HG02759 (cell line): ENCODE measurements at regions not wholly inside any gene's neighbourhood (a gene's known extent, or its start where the extent isn't known, plus 50 kb on each side); places are given as distances from the start of the nearest gene placed in this dataset.

ENCODE experiments used
- ATAC-seq: cut with Tn5 transposase; IDR thresholded peaks from one replicate; pipeline ENCODE4 v1.9.1; 2021; ENCODE audit warnings: mild to moderate bottlenecking, moderate library complexity; ENCODE audit not compliant: unreplicated experiment

DNA sequence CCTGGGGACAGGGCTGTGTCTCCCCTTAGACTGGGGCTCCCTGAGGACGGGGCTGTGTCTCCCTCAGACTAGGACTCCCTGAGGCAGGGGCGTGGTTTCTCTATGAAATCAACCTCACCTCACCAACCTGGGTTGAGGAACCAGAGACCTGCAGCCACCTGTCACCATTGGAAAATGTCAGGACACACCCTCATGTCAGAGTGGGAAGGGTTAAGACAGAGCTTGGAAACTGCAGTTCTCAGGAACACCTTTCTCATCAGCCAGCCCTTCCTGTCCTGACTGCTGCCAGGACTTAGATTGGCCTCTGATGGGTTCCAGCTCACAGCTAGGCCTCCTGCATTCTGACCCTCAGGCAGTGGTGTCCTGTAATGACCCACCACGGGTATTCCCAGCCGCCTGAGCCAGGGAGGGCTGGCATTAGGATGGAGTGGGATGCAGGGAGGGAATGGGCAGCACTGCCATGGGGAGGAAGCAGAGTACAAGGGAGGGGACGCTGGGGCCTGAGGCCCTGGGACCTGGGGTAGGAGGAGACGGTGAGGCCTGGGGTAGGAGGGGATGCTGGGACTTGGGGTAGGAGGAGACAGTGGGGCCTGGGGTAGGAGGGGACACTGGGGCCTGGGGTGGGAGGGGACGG lies 76.3 kb downstream of the MRPL14 start:
- no peak for ATAC-seq

DNA sequence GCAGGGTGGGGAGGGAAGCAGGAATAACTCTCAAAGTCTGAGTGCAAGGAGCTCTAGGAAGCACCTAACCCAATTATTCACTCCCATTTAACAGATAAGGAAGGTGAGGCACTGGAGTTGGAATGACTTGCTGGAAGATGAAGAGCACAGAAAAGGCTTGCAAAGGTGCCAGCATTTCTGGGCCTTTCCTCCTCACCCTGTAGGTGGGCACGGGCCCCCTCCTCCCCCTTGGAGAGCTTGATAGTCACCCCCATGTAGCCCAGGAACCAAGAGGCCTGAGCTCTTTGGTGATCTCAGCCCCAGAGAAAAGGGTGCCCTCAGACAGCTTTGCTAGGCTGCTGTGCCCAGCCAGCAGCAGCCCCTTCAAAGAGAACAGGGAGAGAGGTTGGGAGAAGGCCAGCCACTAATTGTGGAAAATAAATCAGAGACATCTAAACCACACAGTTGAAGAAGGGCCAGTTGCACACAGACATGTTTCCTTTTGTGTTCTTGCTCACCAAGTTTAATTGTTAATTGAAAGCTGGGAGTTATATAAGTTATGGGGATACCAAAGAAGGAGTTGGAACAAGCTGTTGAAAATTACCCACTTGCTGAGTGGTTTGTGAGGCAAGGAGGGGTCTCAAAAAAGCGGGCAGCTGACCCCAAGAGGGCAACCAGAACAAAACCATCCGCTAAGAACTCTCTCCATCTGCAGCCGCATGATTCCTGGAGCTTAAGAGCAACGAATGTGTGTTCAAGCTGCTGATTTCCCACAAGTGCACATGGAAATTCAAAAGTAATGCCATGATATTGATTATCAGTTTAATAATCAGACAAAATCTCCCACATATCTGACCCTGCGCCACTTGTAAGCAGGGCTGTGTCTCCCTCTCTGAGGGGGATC lies 77.0 kb downstream of the MRPL14 start:
- no peak for ATAC-seq

DNA sequence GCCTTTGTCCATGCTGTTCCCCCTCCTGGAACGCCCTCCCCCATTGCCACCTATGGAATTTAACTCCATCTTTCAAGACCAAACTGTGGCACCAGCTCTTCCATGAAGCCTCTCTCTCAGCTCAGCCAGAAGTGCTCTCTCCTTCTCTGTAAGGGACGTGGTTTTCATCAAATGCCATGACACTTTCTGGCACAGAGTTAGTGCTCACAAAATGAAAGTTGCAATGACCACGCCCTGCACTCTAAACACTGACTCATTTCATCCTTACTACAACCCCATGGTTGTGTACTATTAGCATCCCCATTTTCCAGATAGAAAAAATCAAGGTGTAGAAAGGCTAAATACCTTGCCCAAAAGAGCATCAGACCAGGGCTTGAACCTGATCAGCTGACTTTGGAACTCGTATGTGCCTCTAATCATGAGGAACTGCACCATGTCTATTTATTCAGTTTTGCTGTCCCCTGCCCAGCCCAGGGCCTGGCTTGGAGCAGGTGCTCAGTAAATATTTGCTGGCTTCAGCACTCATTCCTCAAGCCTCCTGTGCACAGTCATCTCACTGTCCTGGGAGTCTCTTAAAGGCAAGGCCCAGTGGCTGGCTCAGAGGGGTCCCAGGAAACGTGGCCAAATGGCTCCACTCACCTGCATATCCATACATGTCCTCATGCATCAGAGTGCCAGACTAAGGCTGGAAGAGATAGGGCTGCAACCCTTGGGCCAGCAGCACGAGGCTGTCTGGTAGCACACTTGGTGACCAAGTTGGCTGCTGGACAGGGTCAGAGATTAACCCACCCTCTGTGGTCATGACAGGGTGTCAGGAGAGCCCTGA lies 77.9 kb downstream of the MRPL14 start:
- ATAC-seq: no peak

DNA sequence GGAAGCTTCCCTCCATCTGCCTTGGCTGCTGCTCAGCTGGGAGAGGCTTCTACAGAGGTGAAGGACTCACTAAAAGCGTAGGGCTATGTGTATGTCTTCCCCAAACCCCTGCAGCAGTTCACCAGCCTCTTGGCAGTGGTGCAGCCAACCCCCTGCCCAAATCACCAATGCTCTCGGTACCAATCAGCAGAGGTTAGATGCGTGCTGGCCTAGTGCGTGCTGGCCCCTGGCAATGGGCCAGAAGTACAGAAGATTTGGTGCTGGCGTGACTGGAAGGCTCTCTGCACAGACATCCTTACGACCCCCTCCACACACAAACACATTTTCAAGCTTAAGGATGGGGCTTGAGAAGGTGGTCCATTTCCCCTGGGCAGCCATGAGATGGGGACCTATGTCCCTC lies 79.0 kb downstream of the MRPL14 start:
- no peak for ATAC-seq

DNA sequence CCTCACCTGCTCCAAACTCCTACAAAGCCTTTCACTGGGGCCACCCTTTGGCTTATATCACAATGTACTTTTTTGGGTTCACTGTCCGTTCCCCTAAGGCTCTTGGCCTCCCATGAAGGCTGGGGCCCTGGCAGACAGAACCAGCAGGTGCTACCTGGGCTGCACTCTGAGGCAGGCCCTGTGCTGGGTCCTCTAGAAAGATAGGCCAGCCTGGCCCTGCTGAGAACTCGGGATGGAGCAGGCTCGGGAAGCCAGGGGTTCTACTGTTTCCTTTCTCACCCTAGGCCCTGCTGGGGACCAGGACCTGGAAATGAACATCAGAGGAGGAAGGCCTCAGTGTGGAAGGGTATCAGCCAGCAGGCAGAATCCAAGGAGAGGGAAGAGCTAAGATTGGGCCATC lies 79.5 kb downstream of the MRPL14 start:
- ATAC-seq: no peak

DNA sequence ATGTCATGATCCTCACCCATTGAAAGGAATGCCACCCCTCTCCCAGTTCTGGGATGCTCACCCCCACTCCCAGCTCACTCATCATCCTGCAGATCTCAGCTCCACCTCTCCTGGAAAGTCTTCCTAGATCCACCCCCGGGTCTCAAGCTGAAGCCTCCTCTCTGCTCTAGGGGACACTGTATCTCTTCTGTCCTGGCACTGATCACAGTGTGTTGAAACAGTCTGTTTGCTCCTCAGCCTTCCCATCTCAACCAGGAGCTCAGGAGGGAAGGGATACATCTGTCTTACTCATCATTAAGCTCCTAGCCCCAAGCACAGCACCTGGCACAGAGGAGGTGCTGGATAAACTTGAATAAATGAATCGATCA lies 80.1 kb downstream of the MRPL14 start:
- no peak for ATAC-seq

DNA sequence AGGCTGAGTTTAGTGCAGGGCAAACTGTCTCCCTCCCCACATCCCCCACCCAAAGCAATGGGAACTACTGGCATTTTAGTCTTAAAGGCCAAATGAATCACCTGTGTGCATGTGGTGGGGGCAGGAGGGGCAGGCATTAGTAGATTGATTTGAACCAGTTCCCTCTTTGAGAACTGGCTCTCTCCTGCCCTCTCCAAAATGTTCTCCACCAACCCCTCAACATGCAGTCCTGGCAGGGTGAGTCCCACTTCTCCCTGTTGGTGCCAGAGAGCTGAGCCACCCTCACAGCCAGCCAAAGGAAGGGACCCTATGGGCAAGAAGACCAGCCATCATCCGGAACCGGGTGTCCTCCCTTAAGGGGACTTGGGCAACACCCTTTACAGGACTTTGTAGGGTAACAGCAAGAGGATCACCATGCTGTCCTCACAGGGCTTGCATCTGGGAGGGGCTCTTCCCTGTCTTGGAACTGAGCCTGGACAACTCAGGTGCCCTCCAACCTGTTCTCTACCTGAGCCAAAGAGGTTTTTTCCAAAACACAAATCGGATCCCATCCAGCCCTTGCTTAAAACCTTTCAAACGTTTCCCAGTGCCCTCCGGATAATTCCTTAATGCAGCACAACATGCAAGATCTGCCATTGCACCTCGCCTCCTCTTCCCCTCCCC lies 80.6 kb downstream of the MRPL14 start:
- no peak for ATAC-seq

DNA sequence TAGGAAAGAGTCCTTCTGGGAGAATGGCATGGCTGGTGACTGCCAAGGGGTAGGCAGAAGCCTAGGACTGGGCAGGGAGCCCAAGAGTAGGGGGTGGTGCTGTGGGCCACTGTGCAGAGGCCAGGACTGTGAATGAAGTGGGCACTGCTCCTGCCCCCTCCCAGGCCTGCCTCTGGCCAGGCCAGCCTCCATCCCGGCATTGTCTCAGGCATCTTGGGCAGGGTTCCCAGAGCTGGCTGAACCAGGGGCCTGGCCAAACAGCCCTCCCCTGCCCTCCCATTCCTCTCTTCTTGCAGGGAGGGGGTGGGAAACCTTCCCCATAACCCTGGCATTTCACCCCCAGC lies 81.6 kb downstream of the MRPL14 start:
- no peak for ATAC-seq

DNA sequence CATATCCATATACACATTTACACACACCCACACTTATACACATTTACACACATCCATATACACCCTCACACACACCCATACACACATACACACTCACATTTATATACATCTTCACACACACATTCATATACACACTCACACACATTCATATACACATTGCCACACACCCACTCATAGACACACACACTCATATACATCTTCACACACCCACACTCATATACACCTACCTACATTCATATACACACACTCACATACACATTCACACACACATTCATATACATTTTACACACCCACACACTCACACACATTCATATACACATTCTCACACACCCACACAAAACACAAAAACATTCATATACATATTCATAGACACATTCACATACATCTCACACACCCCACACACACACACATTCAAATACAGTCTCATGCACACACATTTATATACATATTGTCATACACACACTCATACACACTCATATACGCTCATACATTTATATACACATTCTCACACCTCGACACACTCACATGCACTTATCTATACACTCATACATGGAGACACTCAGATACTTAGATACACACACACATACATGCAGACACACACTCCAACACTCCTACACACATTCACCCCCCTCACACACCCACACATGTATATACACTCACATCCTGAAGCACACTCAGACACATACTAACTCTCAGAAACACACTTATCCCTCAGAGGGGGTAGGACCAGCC lies 82.1 kb downstream of the MRPL14 start:
- no peak for ATAC-seq

DNA sequence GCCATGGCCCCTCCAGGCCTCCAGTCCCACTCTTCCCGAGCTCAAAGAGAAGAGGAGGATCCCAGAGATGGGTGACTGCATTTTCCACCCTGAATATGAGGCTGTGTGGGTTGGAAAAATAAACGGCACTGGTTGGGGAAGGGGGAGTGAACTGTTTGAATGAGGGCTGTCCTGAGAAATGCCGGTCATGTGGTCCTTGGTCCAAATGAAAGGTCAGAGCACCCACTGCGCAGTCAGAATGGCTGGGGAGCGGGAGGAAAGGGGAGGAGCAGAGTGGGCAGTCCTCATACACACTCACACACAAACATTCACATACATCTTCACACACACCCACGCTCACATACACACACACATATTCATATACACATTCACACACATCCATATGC lies 83.1 kb downstream of the MRPL14 start:
- no peak for ATAC-seq

DNA sequence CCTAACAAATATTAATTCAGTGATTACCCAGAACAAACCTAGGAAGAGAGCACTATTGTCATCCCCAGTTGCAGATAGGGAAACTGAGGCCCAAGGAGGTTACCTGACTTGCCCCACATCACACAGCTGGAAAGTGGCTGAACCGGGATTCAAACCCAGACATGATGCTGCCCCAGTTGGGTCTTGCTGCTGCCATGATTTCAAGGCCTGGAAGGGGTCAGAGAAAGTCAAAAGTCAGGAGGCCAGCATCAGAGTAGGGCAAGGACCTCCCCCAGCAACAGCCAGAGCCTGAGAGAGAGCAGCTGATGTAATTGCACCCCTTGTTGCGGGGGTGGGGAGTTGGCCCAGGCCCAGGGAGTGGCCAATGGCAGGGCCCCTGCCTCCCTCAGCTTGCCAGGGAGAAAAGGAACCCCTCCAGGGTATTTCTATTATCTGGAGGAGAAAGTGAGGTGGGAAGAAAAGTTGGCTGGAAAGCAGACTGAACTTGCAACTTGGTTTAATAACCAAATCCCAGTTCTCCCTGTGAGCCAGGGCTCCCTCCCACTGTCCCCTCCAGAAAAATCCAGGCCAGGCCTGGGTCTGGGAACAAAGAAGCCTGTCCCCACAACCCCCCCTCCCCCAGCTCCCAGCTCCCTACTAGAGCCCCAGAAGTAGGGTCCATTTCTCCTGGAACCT lies 83.6 kb downstream of the MRPL14 start:
- ATAC-seq: no peak

DNA sequence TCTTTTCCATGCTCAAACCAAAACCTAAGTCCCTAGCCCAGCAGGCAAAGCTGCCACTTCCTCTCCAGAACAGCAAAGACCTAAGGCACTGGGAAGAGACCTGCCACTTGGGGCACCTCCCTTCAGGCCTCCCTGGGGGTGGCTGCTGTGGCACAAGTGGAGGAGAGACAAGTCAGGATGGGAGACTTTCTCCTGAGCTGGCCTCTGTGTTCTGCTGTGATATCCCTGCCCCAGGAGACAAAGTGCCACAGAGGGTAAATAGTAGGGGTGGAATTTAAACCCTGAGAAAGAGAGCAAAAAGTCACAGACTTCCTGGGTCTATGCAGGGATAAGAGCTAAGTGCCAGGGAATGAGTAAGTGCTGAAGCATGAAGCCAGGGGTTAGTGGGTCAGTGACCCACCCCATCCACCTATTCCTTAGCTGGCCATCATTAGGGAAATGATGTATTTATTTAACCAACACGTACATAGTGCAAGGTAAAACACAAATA lies 84.2 kb downstream of the MRPL14 start:
- no peak for ATAC-seq

DNA sequence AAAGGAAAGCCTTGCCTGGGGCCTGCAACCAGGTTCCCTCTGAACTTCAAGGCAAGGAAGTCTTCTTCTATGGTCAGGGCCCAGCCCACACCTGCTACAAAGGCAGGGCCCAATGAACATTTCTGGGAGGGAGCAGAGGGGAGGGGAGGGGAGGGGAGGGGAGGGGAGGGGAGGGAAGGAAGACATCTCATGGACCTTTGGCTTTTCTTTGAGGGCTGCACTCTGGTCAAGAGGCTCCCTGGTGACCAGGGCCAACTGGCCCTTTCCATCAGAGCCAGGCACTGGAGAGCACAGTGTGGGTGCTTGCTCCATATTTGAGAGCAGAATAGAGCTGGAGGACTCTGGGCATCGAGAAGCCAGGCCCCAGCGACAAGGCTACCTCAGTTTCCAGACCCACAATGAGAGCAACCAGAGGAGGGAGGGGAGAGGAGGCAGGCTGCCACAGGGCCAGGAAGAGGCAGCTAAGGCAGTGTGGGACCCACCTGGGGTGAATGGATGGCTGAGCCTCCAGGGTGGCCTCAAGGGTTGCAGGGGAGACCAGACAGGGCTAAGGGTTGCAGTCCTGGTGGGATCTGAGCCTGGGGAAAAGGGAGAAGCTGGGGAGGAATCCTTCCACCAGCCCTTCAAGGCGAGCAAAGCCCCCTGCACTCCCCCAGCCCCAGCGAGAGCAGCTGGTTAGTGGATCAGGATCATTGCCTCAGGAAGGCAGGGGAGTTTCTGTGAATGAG lies 84.8 kb downstream of the MRPL14 start:
- no peak for ATAC-seq

DNA sequence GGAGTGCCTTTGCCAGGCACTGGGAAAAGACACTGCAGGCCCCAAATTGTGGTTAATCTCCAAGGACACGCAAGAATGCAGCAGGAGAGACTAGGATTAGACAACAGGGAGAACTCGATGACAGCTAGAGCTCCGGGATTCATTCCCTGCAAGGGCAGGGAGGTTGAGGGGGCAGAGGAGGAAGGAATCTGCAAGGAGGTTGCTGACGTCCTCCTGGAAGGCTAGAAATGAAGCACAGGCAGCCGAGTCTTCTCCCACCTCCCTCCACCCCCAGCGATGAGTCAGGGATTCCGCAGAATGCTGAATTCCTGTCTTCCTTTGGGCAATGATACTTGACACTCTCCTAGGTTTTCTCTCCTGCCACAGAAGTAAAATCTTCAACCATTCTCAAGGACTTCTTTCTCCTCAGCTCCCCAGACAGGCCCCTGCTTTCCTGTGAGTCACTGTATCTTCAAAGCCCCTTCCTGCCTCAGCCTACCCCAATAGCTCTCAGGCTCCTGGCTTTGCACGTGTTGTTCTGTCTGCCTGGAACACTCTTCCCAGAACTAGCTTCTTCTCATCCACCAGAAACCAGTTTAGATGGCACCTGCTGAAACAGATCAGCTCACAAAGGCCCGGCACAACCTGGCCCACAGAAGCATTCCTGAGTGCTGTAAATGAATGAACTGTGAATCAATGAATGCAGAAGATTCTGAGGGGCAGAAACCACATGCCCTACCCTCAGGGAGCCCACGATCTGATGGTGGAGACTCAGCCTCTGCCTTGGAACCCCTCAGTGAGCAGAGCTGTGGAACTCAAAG lies 85.6 kb downstream of the MRPL14 start:
- ATAC-seq: no peak

DNA sequence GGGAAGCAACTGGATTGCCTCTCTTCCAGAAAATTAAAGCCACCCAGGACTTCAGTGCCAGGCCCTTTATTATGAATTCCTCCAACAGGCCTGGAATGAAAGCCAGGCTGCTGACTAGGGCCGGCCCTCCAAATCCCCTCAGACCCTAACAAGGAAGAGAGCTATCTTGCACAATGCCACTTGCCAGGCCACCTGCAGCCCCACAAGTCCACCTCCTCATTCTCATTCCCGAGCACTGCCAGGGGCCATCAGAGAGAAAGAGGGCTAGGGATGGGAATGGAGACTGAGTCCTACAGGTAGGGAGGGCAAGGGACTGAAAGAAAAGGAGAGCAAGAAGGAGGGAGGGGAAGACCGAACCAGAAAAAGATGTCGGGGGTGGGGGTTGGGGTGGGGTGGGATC lies 86.5 kb downstream of the MRPL14 start:
- no peak for ATAC-seq

DNA sequence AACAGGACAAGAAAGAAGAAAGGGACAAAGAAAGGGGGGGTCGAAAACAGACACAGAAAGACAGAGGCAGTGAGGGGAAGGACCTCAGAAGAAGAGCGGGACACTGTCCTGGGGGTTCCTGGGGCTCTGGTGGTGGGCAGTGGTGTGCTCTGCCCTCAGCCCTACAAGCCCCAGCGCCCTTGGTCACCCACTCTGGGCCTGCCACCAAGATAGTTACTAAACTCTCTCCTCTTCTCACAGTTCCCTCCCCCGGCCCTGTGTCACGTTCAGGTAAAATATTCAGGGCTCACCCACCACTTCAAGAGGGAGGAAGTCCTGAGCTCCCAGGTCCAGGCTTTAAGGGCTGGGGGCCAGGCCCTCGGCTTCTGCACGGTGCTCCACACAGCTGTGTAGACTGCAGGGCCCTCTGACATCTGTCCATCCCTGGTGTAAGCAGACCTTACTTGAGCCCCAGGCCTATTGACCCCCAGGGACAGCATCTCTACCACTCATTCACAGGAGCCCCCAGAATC lies 87.4 kb downstream of the MRPL14 start:
- ATAC-seq: no peak

DNA sequence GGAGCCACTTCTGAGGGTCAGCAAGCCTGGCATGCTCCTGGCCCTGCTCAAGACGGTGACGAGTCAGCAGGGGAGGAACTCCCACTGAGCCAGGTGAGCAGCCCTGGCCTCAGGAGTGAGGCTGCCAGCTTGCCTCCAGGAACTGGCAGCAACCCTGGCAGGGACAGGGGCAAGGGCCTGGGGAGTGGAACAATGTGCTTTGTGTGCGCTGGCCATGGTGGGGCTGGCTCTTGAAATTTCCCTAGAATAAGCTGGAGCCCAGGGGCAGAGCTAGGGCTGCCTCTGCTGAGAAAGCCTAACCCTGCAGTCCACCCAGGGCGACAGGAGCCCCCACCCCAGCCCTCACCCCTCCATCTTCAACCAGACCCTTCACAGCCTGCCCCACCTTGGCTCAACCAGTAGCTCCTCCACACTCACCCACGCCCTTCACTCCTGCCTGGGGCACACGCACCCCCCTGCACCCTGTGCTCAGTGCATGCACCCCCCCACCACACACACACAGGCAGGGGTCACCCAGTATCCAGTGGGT lies 88.0 kb downstream of the MRPL14 start:
- ATAC-seq: no peak

DNA sequence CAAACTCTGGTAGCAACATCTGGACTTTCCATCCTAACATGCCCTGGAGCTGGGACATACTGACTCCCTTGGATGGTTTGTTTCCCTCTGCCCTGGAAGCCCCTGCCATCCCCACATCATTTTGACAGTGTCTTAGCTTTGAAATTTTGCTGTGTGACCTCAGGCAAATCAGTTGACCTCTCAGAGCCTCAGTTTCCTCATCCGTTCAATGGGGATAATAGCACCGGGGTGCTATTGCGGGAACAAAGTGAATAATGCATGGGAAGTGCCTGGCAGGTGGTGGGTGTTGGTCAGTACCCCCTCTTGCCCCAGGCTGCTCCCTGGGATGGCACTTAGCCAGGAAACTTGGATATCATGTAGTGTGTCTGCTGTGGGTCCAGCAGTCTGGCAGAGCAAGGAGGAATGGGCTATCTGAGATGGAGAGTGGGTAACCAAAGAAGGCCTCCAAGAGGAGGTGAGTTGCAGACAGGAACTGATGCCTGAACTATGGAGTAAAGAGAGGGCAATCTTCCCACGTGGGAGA lies 88.6 kb downstream of the MRPL14 start:
- no peak for ATAC-seq
